ENCODE measurements at regions not wholly inside any gene's neighbourhood (a gene's known extent, or its start where the extent isn't known, plus 50 kb on each side); places are given as distances from the start of the nearest gene placed in this dataset.

DNA sequence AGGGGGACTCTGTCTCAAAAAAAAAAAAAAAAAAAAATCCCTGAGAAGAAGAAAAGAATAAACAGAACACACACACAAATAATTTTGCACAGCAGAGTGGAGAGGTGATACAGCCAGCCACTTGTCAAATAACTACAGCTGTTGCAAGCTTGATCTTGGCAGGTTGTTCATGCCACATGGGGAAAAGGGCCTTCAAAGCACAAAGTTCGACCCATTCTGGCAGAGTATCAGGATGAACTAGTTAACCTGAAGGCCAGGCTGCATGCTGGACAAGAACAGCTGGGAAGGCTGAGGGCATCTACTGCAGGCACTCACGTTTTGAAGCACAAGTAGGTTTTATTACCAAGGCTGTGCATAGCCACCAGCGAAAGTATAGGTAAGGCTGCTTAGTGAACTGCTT is 104.1 kb downstream of the KCTD15 start:
- intact Hi-C loops (cut with micrococcal nuclease; ENCODE audit: unreplicated experiment) (no loop called here), in situ Hi-C loops (cut with MboI) (no loop called here)
- DNase-seq (ENCODE audit: low read depth, low spot score) (no peak), FAIRE-seq (no peak), ATAC-seq (no peak)
- no peak overlapping the region for H3K9ac ChIP-seq (ENCODE audit: control insufficient read depth, insufficient read depth, low read length)
- no peaks in the 10 kb centered on the region for H3K4me1 ChIP-seq (ENCODE audit: control insufficient read depth, insufficient read depth, low read length)
- ChIA-PET POLR2A (no interaction called here), SMC1A (ENCODE audit: uncharacterized antibody, unreplicated experiment) (no interaction called here), RAD21 (ENCODE audit: unreplicated experiment) (no interaction called here), CTCF (no interaction called here)
- no peak overlapping the region for H3K4me2 ChIP-seq (ENCODE audit: control insufficient read depth, insufficient read depth)
- H3K27ac ChIP-seq (ENCODE audit: control insufficient read depth, insufficient read depth) = no peak overlapping the region
- H2AFZ ChIP-seq (ENCODE audit: control insufficient read depth, low read depth, low read length) = no peak overlapping the region
- H4K20me1 ChIP-seq (ENCODE audit: control insufficient read depth, insufficient read depth) = no peaks in the 10 kb centered on the region
- no peak for TF ChIP-seq STAT3 (IDR thresholded peaks at IDR 0.05; ENCODE audit: low read depth, low read length)
- no peak for TF ChIP-seq ZNF217 (IDR thresholded peaks at IDR 0.05)
- TF ChIP-seq SPI1 (IDR thresholded peaks at IDR 0.05; ENCODE audit: borderline replicate concordance, insufficient read depth, low read depth, low read length) = no peak
- no peak for TF ChIP-seq POLR2AphosphoS2 (IDR thresholded peaks at IDR 0.05; ENCODE audit: low read depth, low read length)
- TF ChIP-seq, protein P1, sequence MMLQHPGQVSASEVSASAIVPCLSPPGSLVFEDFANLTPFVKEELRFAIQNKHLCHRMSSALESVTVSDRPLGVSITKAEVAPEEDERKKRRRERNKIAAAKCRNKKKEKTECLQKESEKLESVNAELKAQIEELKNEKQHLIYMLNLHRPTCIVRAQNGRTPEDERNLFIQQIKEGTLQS (IDR thresholded peaks at IDR 0.05; ENCODE audit: borderline replicate concordance, extremely low read depth, low read depth, low read length) = no peak
- WGBS (ENCODE audit: insufficient coverage, insufficient replicate concordance, low lambda C conversion rate, missing lambda C conversion rate) = 24% methylated on average over 3 of the region's 3 CpGs
- no peaks in the 10 kb centered on the region; the same call in 2 of the 3 replicates for H3K9me3 ChIP-seq (replicated peaks; ENCODE audit: control insufficient read depth, insufficient read depth, low read length)
- H3K36me3 ChIP-seq (ENCODE audit: control insufficient read depth in 2 of 2, insufficient read depth in 2 of 2, low read length in 1 of 2) = no peaks in the 10 kb centered on the region
- no peaks in the 10 kb centered on the region for H3K79me2 ChIP-seq (ENCODE audit: control insufficient read depth, insufficient read depth, low read length)
- H3K4me3 ChIP-seq = no peak overlapping the region
- H3K27me3 ChIP-seq (replicated peaks in 1 of 2; ENCODE audit: control insufficient read depth in 2 of 2, insufficient read depth in 2 of 2, low read length in 1 of 2) = peaks cover 0 to 6% of the 10 kb centered on the region in 2 experiments; a peak in 3 of 4 replicates
- BruUV-seq (replicated peaks) = no TSS peak

- CTCF ChIA-PET = no interaction called here
- H3K9me3 ChIP-seq (replicated peaks; ENCODE audit: control insufficient read depth, insufficient read depth, low read length) = no peaks in the 10 kb centered on the region; the same call in 2 of the 3 replicates
- SMC1A ChIA-PET (ENCODE audit: uncharacterized antibody, unreplicated experiment) = no interaction called here
- WGBS (ENCODE audit: insufficient coverage, insufficient replicate concordance, low lambda C conversion rate, missing lambda C conversion rate) = 0% methylated on average over 3 of the region's 3 CpGs
- H3K4me2 ChIP-seq (ENCODE audit: control insufficient read depth, insufficient read depth) = no peak overlapping the region
- H3K9ac ChIP-seq (ENCODE audit: control insufficient read depth, insufficient read depth, low read length) = no peak overlapping the region
- H3K79me2 ChIP-seq (ENCODE audit: control insufficient read depth, insufficient read depth, low read length) = no peaks in the 10 kb centered on the region
- peaks cover 3 to 9% of the 10 kb centered on the region in 2 experiments; a peak in 3 of 4 replicates for H3K27me3 ChIP-seq (replicated peaks in 1 of 2; ENCODE audit: control insufficient read depth in 2 of 2, insufficient read depth in 2 of 2, low read length in 1 of 2)
- H3K4me1 ChIP-seq (ENCODE audit: control insufficient read depth, insufficient read depth, low read length) = no peaks in the 10 kb centered on the region
- no peak for FAIRE-seq
- RAD21 ChIA-PET (ENCODE audit: unreplicated experiment) = no interaction called here
- no peaks in the 10 kb centered on the region for H3K36me3 ChIP-seq (ENCODE audit: control insufficient read depth in 2 of 2, insufficient read depth in 2 of 2, low read length in 1 of 2)
- in situ Hi-C loops (cut with MboI) (no loop called here), intact Hi-C loops (cut with micrococcal nuclease; ENCODE audit: unreplicated experiment) (no loop called here)
- ATAC-seq = no peak
- H3K4me3 ChIP-seq = no peak overlapping the region
- no peak overlapping the region for H3K27ac ChIP-seq (ENCODE audit: control insufficient read depth, insufficient read depth)
- BruUV-seq (replicated peaks) = no TSS peak
- no peak overlapping the region for H2AFZ ChIP-seq (ENCODE audit: control insufficient read depth, low read depth, low read length)
- DNase-seq (ENCODE audit: low read depth, low spot score) = no peak
- POLR2A ChIA-PET = no interaction called here
- H4K20me1 ChIP-seq (ENCODE audit: control insufficient read depth, insufficient read depth) = no peaks in the 10 kb centered on the region
- TF ChIP-seq E4F1 (IDR thresholded peaks at IDR 0.05; ENCODE audit: borderline replicate concordance, partially characterized antibody) (no peak), NBN (IDR thresholded peaks at IDR 0.05) (no peak), NFYB (IDR thresholded peaks at IDR 0.05; ENCODE audit: insufficient read depth, low read depth, low read length) (no peak), CREB1 (IDR thresholded peaks at IDR 0.05; ENCODE audit: low read depth) (no peak), MXI1 (IDR thresholded peaks at IDR 0.05; ENCODE audit: low read depth, low read length) (no peak), SIN3A (IDR thresholded peaks at IDR 0.05; ENCODE audit: low read depth, low read length) (no peak), BMI1 (IDR thresholded peaks at IDR 0.05; ENCODE audit: borderline replicate concordance) (no peak)
- TF ChIP-seq, protein P2, sequence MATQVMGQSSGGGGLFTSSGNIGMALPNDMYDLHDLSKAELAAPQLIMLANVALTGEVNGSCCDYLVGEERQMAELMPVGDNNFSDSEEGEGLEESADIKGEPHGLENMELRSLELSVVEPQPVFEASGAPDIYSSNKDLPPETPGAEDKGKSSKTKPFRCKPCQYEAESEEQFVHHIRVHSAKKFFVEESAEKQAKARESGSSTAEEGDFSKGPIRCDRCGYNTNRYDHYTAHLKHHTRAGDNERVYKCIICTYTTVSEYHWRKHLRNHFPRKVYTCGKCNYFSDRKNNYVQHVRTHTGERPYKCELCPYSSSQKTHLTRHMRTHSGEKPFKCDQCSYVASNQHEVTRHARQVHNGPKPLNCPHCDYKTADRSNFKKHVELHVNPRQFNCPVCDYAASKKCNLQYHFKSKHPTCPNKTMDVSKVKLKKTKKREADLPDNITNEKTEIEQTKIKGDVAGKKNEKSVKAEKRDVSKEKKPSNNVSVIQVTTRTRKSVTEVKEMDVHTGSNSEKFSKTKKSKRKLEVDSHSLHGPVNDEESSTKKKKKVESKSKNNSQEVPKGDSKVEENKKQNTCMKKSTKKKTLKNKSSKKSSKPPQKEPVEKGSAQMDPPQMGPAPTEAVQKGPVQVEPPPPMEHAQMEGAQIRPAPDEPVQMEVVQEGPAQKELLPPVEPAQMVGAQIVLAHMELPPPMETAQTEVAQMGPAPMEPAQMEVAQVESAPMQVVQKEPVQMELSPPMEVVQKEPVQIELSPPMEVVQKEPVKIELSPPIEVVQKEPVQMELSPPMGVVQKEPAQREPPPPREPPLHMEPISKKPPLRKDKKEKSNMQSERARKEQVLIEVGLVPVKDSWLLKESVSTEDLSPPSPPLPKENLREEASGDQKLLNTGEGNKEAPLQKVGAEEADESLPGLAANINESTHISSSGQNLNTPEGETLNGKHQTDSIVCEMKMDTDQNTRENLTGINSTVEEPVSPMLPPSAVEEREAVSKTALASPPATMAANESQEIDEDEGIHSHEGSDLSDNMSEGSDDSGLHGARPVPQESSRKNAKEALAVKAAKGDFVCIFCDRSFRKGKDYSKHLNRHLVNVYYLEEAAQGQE (IDR thresholded peaks at IDR 0.05; ENCODE audit: low read depth, low read length) = no peak
Measured at GRCh38 chr19:33902395-33902794, 105.7 kb downstream of the KCTD15 start.

Data from GM12878 (cell line).